Peyer's patch (tissue), 4 donors: ENCODE measurements at regions not wholly inside any gene's neighbourhood (a gene's known extent, or its start where the extent isn't known, plus 50 kb on each side); places are given as distances from the start of the nearest gene placed in this dataset.

ENCODE experiments used
- DNase-seq, 3 donors: peaks; one replicate each; pipeline ENCODE4 v3.0.0-alpha.2; 2017 to 2019
- H3K27ac ChIP-seq, 4 donors: fragments of 200-600 bp; sonication (generic); one replicate each; pipeline ENCODE4 v1.5.1; 2016 to 2019
- H3K27me3 ChIP-seq, 2 donors: fragments of 200-600 bp; sonication (generic); one replicate each; pipeline ENCODE4 v1.5.1; 2019
- H3K36me3 ChIP-seq, 3 donors: fragments of 200-600 bp; sonication (generic); one replicate each; pipeline ENCODE4 v1.5.1; 2016 to 2019
- H3K4me1 ChIP-seq, 4 donors: fragments of 200-600 bp; sonication (generic); one replicate each; pipeline ENCODE4 v1.5.1; 2016 to 2019
- H3K4me3 ChIP-seq, 4 donors: fragments of 200-600 bp; sonication (generic); 1 replicate in 3 of 4; 2 replicates in 1 of 4; pipeline ENCODE4 v1.5.1; 2016 to 2019; ENCODE audit warnings: mild to moderate bottlenecking in 1 of 4
- H3K9me3 ChIP-seq, 4 donors: fragments of 200-600 bp; sonication (generic); one replicate each; pipeline ENCODE4 v1.5.1; 2016 to 2019; ENCODE audit warnings: mild to moderate bottlenecking in 1 of 4
- POLR2A ChIP-seq, 2 donors: fragments of 450-650 bp; IDR thresholded peaks; one replicate each; pipeline ENCODE4 v1.5.1; 2017; ENCODE audit warnings: antibody characterized with exemption in 2 of 2, mild to moderate bottlenecking in 2 of 2, moderate library complexity in 2 of 2
- TF ChIP-seq, protein P1 (sequence below), 6 experiments: fragments of 450-650 bp in 4 of 6; fragments of 200-600 bp in 2 of 6; sonication (generic) in 1 of 6; IDR thresholded peaks; one replicate each; pipeline ENCODE4 v1.5.1; 2017 to 2019; ENCODE audit warnings: antibody characterized with exemption in 6 of 6, mild to moderate bottlenecking in 3 of 6, moderate library complexity in 1 of 6

DNA sequence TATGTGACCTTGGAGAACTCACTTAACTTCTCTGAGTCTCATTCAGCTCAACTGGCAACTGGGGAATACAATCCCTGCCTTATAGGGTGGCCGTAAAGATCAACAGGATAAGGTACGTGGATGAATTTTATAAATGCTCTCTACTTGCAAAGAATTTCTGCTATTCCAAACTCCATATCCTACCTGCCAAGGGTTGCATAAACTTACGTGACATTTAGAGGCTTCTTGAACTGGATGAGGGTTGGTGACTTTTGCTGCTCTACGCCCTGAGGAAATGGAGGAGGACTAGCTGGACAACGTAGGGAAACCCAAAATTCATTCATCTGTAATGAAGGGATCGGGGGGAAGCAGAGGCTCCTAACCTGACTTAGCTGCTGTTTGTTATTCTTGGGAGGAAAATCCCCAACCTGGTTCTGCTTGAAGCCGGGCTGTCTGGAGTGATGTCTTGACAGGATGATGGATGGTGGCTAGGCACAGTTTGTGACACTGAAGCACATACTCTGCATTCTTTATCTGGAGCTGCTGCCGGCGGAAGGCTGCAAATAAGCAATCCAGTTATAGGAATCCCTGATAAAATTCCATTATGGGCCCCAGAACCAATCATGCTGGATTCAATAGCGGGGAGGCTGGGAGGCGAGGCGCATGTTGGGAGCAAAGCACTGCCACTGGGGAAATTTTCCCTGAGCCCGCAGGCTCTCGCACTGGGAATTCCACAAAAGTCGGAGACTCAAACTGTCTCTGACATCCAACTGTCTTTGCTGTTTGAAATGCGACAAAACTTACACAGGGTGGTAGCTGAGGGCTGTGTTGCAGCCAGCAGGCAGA, 94.7 kb upstream of the SDK2 start:
- TF ChIP-seq, protein P1, sequence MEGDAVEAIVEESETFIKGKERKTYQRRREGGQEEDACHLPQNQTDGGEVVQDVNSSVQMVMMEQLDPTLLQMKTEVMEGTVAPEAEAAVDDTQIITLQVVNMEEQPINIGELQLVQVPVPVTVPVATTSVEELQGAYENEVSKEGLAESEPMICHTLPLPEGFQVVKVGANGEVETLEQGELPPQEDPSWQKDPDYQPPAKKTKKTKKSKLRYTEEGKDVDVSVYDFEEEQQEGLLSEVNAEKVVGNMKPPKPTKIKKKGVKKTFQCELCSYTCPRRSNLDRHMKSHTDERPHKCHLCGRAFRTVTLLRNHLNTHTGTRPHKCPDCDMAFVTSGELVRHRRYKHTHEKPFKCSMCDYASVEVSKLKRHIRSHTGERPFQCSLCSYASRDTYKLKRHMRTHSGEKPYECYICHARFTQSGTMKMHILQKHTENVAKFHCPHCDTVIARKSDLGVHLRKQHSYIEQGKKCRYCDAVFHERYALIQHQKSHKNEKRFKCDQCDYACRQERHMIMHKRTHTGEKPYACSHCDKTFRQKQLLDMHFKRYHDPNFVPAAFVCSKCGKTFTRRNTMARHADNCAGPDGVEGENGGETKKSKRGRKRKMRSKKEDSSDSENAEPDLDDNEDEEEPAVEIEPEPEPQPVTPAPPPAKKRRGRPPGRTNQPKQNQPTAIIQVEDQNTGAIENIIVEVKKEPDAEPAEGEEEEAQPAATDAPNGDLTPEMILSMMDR (IDR thresholded peaks at IDR 0.05) = no peak
- TF ChIP-seq POLR2A (IDR thresholded peaks at IDR 0.05) = no peak
- Histone ChIP-seq H3K27me3 (no peaks in the 10 kb centered on the region), H3K4me1 (no peaks in the 10 kb centered on the region), H3K27ac (no peak overlapping the region), H3K36me3 (no peaks in the 10 kb centered on the region), H3K4me3 (no peak overlapping the region), H3K9me3 (no peaks in the 10 kb centered on the region)
- no peak for DNase-seq

DNA sequence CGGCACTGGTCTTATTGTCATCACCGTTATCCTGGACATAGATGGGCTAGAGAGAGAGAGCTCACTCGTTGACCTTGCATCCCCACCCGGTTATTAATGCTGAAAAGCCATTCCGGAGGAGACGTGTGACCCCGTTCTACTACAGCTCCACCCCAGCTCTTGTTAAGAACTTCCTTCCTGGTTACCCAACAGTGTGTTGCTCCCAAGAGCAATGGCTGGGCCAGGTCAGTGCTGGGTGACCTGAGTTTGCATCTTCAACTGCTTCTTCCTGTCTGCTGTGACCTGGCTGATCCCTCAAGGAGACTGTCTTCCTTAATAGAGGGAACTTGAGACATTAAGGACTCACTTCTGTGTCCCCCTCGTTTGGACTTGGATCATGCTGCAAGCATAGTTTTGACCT, 96.1 kb upstream of the SDK2 start:
- H3K4me1 ChIP-seq = no peaks in the 10 kb centered on the region
- no peak for DNase-seq
- TF ChIP-seq, protein P1 (IDR thresholded peaks at IDR 0.05) = no peak
- TF ChIP-seq POLR2A (IDR thresholded peaks at IDR 0.05) = no peak
- no peak overlapping the region for H3K27ac ChIP-seq
- H3K27me3 ChIP-seq = no peaks in the 10 kb centered on the region
- no peaks in the 10 kb centered on the region for H3K36me3 ChIP-seq
- H3K9me3 ChIP-seq = no peaks in the 10 kb centered on the region
- H3K4me3 ChIP-seq = no peak overlapping the region

- Histone ChIP-seq H3K27me3 (no peaks in the 10 kb centered on the region), H3K4me1 (no peaks in the 10 kb centered on the region), H3K4me3 (no peak overlapping the region), H3K27ac (no peak overlapping the region), H3K36me3 (no peaks in the 10 kb centered on the region), H3K9me3 (no peaks in the 10 kb centered on the region)
- no peak for TF ChIP-seq POLR2A (IDR thresholded peaks at IDR 0.05)
- TF ChIP-seq, protein P1 (IDR thresholded peaks at IDR 0.05) = no peak
- no peak for DNase-seq
Measured at GRCh38 chr17:73742948-73743381, 98.7 kb upstream of the SDK2 start.

GRCh38 chr17:73743518-73744201, 99.4 kb upstream of the SDK2 start:
- peak in 2 of 3 donors; percentile 49 to 65 for DNase-seq
- no peaks in the 10 kb centered on the region for H3K4me1 ChIP-seq
- H3K9me3 ChIP-seq = no peaks in the 10 kb centered on the region
- no peak overlapping the region for H3K27ac ChIP-seq
- H3K36me3 ChIP-seq = no peaks in the 10 kb centered on the region
- no peak overlapping the region for H3K4me3 ChIP-seq
- H3K27me3 ChIP-seq = no peaks in the 10 kb centered on the region
- TF ChIP-seq POLR2A (IDR thresholded peaks at IDR 0.05) = no peak
- TF ChIP-seq, protein P1 (IDR thresholded peaks at IDR 0.05) = no peak

DNA sequence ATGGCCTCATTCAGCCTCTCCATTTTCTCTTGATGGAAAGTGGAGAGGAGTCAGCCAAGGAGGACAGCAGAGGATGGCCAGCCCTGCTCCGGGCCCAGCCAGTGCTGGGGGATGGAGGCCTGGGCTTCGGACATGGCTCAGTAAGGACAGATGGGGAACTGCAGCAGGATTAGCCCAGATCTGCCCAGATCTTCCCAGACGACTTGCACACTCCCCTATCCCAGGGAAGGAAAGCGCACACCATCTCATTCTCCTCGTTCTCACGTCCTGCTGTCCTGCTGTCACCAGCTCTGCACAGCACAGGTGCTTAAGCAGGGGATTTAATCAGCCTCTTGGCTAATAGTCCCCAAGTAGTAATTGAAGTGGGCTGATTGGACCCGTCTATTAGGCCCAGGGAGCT, 100.2 kb upstream of the SDK2 start:
- H3K4me3 ChIP-seq = no peak overlapping the region
- TF ChIP-seq POLR2A (IDR thresholded peaks at IDR 0.05) = no peak
- TF ChIP-seq, protein P1 (IDR thresholded peaks at IDR 0.05) = no peak

More for the DNA sequence above, 100.2 kb upstream of the SDK2 start:
- no peaks in the 10 kb centered on the region for H3K27me3 ChIP-seq
- H3K4me1 ChIP-seq = no peaks in the 10 kb centered on the region
- no peaks in the 10 kb centered on the region for H3K9me3 ChIP-seq
- no peaks in the 10 kb centered on the region for H3K36me3 ChIP-seq
- no peak for DNase-seq
- no peak overlapping the region for H3K27ac ChIP-seq
